GM23338 (cell line): ENCODE measurements at regions not wholly inside any gene's neighbourhood (a gene's known extent, or its start where the extent isn't known, plus 50 kb on each side); places are given as distances from the start of the nearest gene placed in this dataset.

Experiments
- ATAC-seq: fragments of 200-7000 bp; cut with Tn5 transposase; 3 replicates; pipeline ENCODE4 v1.9.1; 2020
- DNase-seq: peaks from one replicate; pipeline ENCODE4 v3.0.0-alpha.2; 2015; ENCODE audit warnings: low spot score
- H2AFZ ChIP-seq: fragments of 200-600 bp; sonication (generic); 2 replicates; pipeline ENCODE4 v1.8.0; 2016; ENCODE audit warnings: antibody characterized with exemption, mild to moderate bottlenecking, moderate library complexity
- H3F3A ChIP-seq: fragments of 200-600 bp; sonication (generic); replicated peaks from 2 replicates; pipeline ENCODE4 v1.8.0; 2017; ENCODE audit warnings: antibody characterized with exemption, mixed run types, low read depth
- H3K27ac ChIP-seq: fragments of 200-600 bp; sonication (generic); 2 replicates; pipeline ENCODE4 v1.6.1; 2016; ENCODE audit warnings: low read depth
- H3K27me3 ChIP-seq: fragments of 200-600 bp; sonication (generic); 2 replicates; pipeline ENCODE4 v1.8.0; 2016; ENCODE audit warnings: mild to moderate bottlenecking, mixed run types, moderate library complexity; ENCODE audit not compliant: insufficient read depth
- H3K36me3 ChIP-seq: fragments of 200-600 bp; sonication (generic); 2 replicates; pipeline ENCODE4 v1.8.0; 2016; ENCODE audit warnings: mild to moderate bottlenecking; ENCODE audit not compliant: insufficient read depth
- H3K4me1 ChIP-seq: fragments of 200-600 bp; sonication (generic); 2 replicates; pipeline ENCODE4 v1.8.0; 2016; ENCODE audit warnings: mild to moderate bottlenecking, moderate library complexity; ENCODE audit not compliant: insufficient read depth
- H3K4me2 ChIP-seq: fragments of 200-600 bp; sonication (generic); 2 replicates; pipeline ENCODE4 v1.7.1; 2017; ENCODE audit warnings: mixed run types
- H3K4me3 ChIP-seq: fragments of 200-600 bp; sonication (generic); 2 replicates; pipeline ENCODE4 v1.6.1; 2016; ENCODE audit warnings: mixed run types
- H3K79me2 ChIP-seq: fragments of 200-600 bp; sonication (generic); replicated peaks from 2 replicates; pipeline ENCODE4 v1.8.0; 2017; ENCODE audit warnings: mild to moderate bottlenecking; ENCODE audit not compliant: insufficient read depth
- H3K9me2 ChIP-seq: fragments of 200-600 bp; sonication (generic); 2 replicates; pipeline ENCODE4 v1.8.0; 2017; ENCODE audit not compliant: insufficient read depth
- H4K20me1 ChIP-seq: fragments of 200-600 bp; sonication (generic); replicated peaks from 2 replicates; pipeline ENCODE4 v1.8.0; 2017; ENCODE audit warnings: mild to moderate bottlenecking; ENCODE audit not compliant: insufficient read depth
- H3K27ac Mint-ChIP-seq: 2 replicates; pipeline ENCODE4 v1.8.0; 2020; ENCODE audit warnings: inconsistent platforms, mild to moderate bottlenecking, moderate library complexity, mixed read lengths
- H3K27me3 Mint-ChIP-seq: 3 replicates; pipeline ENCODE4 v1.8.0; 2022; ENCODE audit warnings: low read depth, mild to moderate bottlenecking, moderate library complexity, mixed read lengths, inconsistent platforms; ENCODE audit not compliant: insufficient read depth, poor library complexity
- H3K36me3 Mint-ChIP-seq: 3 replicates; pipeline ENCODE4 v1.8.0; 2021; ENCODE audit warnings: low read depth, mild to moderate bottlenecking, inconsistent platforms, moderate library complexity, mixed read lengths
- H3K4me1 Mint-ChIP-seq: 3 replicates; pipeline ENCODE4 v1.8.0; 2020; ENCODE audit warnings: mild to moderate bottlenecking, inconsistent platforms, mixed read lengths
- H3K4me3 Mint-ChIP-seq: 3 replicates; pipeline ENCODE4 v1.8.0; 2021; ENCODE audit warnings: moderate library complexity, mild to moderate bottlenecking, inconsistent platforms, mixed read lengths
- H3K9me3 Mint-ChIP-seq: 3 replicates; pipeline ENCODE4 v1.8.0; 2020; ENCODE audit warnings: moderate library complexity, mild to moderate bottlenecking, inconsistent platforms, mixed read lengths
- ETS1 ChIP-seq: IDR thresholded peaks from 2 replicates; pipeline ENCODE4 v1.6.1; 2016; ENCODE audit warnings: antibody characterized with exemption
- EZH2 ChIP-seq: fragments of 200-600 bp; sonication (generic); IDR thresholded peaks from one replicate; pipeline ENCODE4 v1.8.0; 2017; ENCODE audit warnings: antibody characterized with exemption, mild to moderate bottlenecking, low read depth; ENCODE audit not compliant: unreplicated experiment
- EZH2phosphoT487 ChIP-seq: fragments of 200-600 bp; sonication (generic); IDR thresholded peaks from one replicate; pipeline ENCODE4 v1.8.1; 2018; ENCODE audit warnings: antibody characterized with exemption; ENCODE audit not compliant: unreplicated experiment
- ZNF462 ChIP-seq: fragments of 250-450 bp; sonication (Bioruptor Pico); IDR thresholded peaks from 2 replicates; pipeline ENCODE4 v1.5.0; 2020; ENCODE audit warnings: mild to moderate bottlenecking, moderate library complexity

DNA sequence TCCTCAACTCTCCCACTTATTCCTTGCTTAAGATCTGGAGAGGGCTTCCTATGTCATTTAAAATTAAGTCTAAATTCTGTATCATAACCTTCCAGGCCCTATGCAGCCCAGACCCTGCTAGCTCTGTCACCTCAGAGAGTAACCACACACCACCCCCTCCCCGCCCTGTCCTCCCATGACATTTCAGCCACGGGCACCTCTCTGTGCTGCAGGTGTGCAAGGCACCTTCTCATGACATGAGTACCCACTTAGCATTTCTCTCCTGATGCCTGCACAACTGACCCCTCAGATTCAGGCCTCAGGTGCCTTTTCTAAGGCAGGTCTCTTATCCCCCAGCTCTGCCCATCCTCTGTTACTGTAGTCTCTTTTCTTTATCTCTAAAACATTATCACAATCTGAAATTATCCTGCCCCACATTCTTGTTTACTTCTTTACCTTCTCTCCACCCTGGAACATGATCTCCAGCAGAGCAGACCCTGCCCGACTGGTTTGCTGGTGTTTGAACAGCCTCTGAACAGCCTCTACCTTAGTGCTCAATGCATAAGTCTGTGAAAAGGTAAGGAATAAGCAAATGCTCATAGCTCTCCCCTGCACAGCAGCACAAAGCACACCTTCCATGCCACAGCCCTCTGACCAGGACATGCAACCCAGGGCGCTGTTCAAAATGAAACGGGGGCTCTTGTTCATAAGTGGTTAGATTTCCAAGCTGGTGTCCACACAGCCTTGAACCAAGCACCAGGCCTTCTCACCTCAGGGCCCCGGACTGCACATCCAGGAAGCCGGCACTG lies 196.1 kb upstream of the B3GAT1 start (continued):
- TF ChIP-seq ZNF462 (CRISPR knock-in tag) = no peak

- Mint-ChIP-seq H3K27ac (no peak overlapping the region), H3K9me3 (0 out of 3 replicates have a peak, but pooled peaks cover 3% of the 10 kb centered on the region), H3K36me3 (no peaks in the 10 kb centered on the region), H3K27me3 (peaks cover 6% of the 10 kb centered on the region), H3K4me1 (peaks cover 9% of the 10 kb centered on the region; the same call in 2 of the 3 replicates), H3K4me3 (no peak overlapping the region)
- H4K20me1 ChIP-seq = no peaks in the 10 kb centered on the region
- H3K27me3 ChIP-seq = no peaks in the 10 kb centered on the region
- H3K36me3 ChIP-seq = no peaks in the 10 kb centered on the region
- H3K27ac ChIP-seq = no peak overlapping the region
- no peak overlapping the region for H3K4me2 ChIP-seq
- H2AFZ ChIP-seq = no peak overlapping the region
- H3F3A ChIP-seq = no peaks in the 10 kb centered on the region
- no peak for DNase-seq
- no peaks in the 10 kb centered on the region for H3K9me2 ChIP-seq
- ATAC-seq = no peak
- H3K4me3 ChIP-seq = no peak overlapping the region
- no peaks in the 10 kb centered on the region for H3K79me2 ChIP-seq
- H3K4me1 ChIP-seq = no peaks in the 10 kb centered on the region
- TF ChIP-seq EZH2 = no peak
- TF ChIP-seq EZH2phosphoT487 = no peak
- TF ChIP-seq ETS1 = no peak
- no peak for TF ChIP-seq ZNF462 (CRISPR knock-in tag)
Observed at GRCh38 chr11:134606251-134606650, 194.2 kb upstream of the B3GAT1 start.
